Neural crest cell (in vitro differentiated cells): ENCODE measurements at regions not wholly inside any gene's neighbourhood (a gene's known extent, or its start where the extent isn't known, plus 50 kb on each side); places are given as distances from the start of the nearest gene placed in this dataset.
"Not testable (repeated sequence)": the region's sequence is repeated elsewhere in the genome, so short reads cannot be mapped to it uniquely, and the experiment has no call there.

Experiments
- DNase-seq: peaks from one replicate; pipeline ENCODE4 v3.0.0; 2021; ENCODE audit warnings: low read depth, mixed read lengths, low spot score
- H3K27ac Mint-ChIP-seq: one replicate; pipeline ENCODE4 v1.8.0; 2021; ENCODE audit warnings: mild to moderate bottlenecking, mixed read lengths; ENCODE audit not compliant: unreplicated experiment
- H3K27me3 Mint-ChIP-seq: 2 replicates; pipeline ENCODE4 v1.8.0; 2021; ENCODE audit warnings: low read depth, mild to moderate bottlenecking, mixed read lengths
- H3K36me3 Mint-ChIP-seq: 2 replicates; pipeline ENCODE4 v1.8.0; 2021; ENCODE audit warnings: low read depth, mild to moderate bottlenecking, mixed read lengths
- H3K4me1 Mint-ChIP-seq: 2 replicates; pipeline ENCODE4 v1.8.0; 2021; ENCODE audit warnings: mixed read lengths
- H3K4me3 Mint-ChIP-seq: one replicate; pipeline ENCODE4 v1.8.0; 2021; ENCODE audit warnings: mild to moderate bottlenecking, mixed read lengths
- H3K9me3 Mint-ChIP-seq: 2 replicates; pipeline ENCODE4 v1.8.0; 2021; ENCODE audit warnings: mixed read lengths
- TF ChIP-seq, protein P1 (sequence below): fragments of 200-600 bp; sonication (generic); conservative IDR thresholded peaks from 2 replicates; pipeline ENCODE4 v1.5.0; 2021; ENCODE audit warnings: antibody characterized with exemption, mild to moderate bottlenecking

DNA sequence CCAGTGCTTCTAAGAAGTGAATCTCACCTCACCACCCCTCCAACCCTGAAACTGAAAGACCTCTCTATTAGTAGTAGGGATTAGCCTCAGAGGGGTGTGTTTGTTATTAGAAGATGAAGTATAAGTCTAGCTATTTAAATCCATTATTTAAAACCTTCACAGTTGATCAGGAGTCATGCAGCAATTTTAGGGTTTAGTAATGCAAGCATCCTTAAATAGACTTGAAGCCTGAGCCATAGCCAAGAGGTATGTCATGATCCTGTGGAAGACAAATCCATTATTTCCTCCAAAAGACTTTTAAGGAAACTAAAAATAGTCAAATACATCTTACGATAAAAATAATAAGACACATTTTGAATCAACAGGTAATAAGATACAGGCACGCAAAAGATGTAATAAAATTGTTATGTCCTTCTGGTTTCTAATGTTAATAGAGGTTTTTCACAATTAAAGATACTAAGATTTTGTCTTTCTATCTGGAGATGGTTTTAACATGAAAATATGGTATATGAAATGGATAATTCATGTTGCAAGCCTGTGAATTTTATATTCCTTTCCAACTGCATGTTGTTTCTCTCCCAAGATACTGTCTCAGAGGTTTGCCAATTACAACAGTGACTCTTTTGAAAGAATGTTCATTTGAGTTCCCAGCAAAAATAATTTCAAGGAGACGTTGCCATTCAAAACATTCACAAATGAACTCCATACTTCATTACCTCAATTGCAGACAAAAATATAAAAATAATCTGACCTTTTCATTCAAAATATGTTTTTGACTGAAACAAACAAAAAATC is 68.0 kb downstream of the LUZP4 start:
- TF ChIP-seq, protein P1, sequence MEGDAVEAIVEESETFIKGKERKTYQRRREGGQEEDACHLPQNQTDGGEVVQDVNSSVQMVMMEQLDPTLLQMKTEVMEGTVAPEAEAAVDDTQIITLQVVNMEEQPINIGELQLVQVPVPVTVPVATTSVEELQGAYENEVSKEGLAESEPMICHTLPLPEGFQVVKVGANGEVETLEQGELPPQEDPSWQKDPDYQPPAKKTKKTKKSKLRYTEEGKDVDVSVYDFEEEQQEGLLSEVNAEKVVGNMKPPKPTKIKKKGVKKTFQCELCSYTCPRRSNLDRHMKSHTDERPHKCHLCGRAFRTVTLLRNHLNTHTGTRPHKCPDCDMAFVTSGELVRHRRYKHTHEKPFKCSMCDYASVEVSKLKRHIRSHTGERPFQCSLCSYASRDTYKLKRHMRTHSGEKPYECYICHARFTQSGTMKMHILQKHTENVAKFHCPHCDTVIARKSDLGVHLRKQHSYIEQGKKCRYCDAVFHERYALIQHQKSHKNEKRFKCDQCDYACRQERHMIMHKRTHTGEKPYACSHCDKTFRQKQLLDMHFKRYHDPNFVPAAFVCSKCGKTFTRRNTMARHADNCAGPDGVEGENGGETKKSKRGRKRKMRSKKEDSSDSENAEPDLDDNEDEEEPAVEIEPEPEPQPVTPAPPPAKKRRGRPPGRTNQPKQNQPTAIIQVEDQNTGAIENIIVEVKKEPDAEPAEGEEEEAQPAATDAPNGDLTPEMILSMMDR: no peak
- Mint-ChIP-seq H3K27ac (no peak overlapping the region), H3K9me3 (peaks cover 3% of the 10 kb centered on the region), H3K36me3 (peaks cover 2% of the 10 kb centered on the region), H3K4me1 (peaks cover 14% of the 10 kb centered on the region), H3K4me3 (no peak overlapping the region), H3K27me3 (no peaks in the 10 kb centered on the region)
- no peak for DNase-seq

DNA sequence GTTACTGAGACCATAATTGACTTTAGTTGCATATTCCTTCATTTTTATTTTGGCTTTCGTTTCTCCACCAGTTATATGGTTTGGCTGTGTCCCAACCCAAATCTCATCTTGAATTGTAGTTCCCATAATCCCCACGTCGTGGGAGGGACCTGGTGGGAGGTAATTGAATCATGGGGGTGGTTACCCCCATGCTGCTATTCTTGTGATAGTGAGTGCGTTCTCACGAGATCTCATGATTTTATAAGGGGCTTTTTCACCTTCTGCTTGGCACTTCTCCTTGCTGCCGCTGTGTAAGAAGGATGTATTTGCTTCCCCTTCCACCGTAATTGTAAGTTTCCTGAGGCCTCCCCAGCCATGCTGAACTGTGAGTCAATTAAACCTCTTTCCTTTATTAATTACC is 70.0 kb downstream of the LUZP4 start:
- not testable (repeated sequence) for DNase-seq, H3K27me3 Mint-ChIP-seq, H3K36me3 Mint-ChIP-seq, H3K4me3 Mint-ChIP-seq, H3K9me3 Mint-ChIP-seq, H3K27ac Mint-ChIP-seq
- peaks cover 32% of the 10 kb centered on the region for H3K4me1 Mint-ChIP-seq

DNA sequence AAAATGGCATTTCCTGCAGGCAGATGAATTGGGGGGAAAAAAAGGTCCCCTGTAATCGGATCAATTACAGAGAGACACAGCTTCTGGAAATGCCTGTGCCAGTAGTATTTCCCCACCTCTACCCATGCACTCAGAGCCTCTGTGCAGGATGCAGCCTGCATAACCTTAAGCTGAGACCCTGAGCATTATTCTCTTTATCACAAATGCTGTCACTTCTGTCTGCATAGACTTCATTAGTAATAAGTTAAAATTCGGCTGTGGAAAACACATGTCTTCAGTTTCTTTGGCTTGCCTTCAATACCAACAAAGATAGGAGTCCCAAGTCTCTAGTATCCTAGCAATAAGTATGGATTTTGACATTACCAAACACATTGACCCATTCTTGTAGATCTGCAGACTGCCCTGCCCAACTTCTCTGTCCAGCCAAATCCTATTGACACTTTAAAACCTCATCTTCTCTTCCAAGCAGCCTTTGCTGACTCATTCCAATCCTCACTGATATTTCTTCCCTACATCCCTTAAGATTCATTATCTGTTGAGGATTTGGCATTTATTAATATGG is 70.8 kb downstream of the LUZP4 start:
- no peak overlapping the region for H3K27ac Mint-ChIP-seq
- no peak for DNase-seq
- TF ChIP-seq, protein P1: no peak
- peaks cover 38% of the 10 kb centered on the region for H3K4me1 Mint-ChIP-seq
- H3K36me3 Mint-ChIP-seq: peaks cover 2% of the 10 kb centered on the region
- H3K27me3 Mint-ChIP-seq: no peaks in the 10 kb centered on the region
- peaks cover 3% of the 10 kb centered on the region for H3K9me3 Mint-ChIP-seq
- H3K4me3 Mint-ChIP-seq: no peak overlapping the region

DNA sequence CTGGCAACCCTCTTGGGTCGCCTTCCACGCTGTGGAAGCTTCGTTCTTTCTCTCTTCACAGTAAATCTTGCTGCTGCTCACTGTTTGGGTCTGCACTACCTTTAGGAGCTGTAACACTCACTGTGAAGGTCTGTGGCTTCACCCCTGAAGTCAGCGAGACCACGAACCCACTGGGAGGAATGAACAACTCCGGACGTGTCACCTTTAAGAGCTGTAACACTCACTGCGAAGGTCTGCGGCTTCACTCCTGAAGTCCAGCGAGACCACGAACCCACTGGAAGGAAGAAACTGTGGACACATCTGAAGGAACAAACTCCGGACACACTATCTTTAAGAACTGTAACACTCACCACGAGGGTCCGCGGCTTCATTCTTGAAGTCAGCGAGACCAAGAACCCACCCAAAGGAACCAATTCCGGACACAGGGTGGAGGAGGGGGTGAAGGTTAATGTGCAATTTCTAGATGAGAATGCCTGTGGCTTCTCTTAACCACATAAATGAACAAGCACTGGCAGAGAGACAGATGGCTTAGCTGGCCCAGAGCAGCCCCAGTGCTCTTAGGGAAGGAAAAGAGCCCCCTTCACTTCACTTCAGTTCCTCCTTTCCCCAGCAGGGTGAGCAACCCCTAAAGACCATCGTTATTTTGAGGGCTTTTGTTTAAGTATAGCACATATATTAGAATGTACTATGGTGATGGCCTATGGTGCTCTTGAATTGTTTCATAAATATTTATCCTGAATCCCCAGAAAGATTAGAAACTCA is 73.0 kb downstream of the LUZP4 start:
- Mint-ChIP-seq H3K27ac (no peak overlapping the region), H3K36me3 (peaks cover 2% of the 10 kb centered on the region), H3K27me3 (no peaks in the 10 kb centered on the region), H3K4me1 (peaks cover 42% of the 10 kb centered on the region), H3K4me3 (no peak overlapping the region), H3K9me3 (peaks cover 3% of the 10 kb centered on the region)
- TF ChIP-seq, protein P1: peak; percentile 52
- no peak for DNase-seq

DNA sequence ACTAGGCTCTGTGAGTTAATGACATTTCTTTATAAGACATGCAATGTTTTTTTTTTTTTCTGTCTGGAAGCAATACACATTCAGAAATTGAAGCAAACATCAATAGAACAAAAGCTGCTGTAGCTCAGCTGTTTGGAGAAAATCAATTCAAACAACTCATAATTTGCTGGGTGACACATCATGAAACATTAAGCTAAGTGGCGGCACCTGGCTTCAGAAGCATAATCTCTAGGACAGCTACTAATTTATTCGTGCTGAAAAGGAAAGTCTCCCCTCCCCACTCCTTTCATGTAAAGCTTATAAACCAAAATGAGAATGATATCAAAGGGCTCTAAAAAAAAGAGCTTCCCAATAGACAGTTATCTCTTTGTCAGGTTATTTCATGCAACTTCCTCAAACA is 73.9 kb downstream of the LUZP4 start:
- Mint-ChIP-seq H3K4me3 (no peak overlapping the region), H3K4me1 (peaks cover 50% of the 10 kb centered on the region), H3K27ac (no peak overlapping the region), H3K27me3 (no peaks in the 10 kb centered on the region), H3K9me3 (peaks cover 3% of the 10 kb centered on the region), H3K36me3 (peaks cover 2% of the 10 kb centered on the region)
- DNase-seq: no peak
- TF ChIP-seq, protein P1: no peak
